ENCODE measurements at regions not wholly inside any gene's neighbourhood (a gene's known extent, or its start where the extent isn't known, plus 50 kb on each side); places are given as distances from the start of the nearest gene placed in this dataset.

- Histone ChIP-seq H3F3A (ENCODE audit: insufficient read depth, low read depth) (no peaks in the 10 kb centered on the region), H3K27ac (no peak overlapping the region), H3K4me1 (replicated peaks; ENCODE audit: insufficient read depth) (peaks cover 18% of the 10 kb centered on the region), H3K27me3 (ENCODE audit: insufficient read depth, low read depth) (no peaks in the 10 kb centered on the region), H3K36me3 (ENCODE audit: low read depth) (no peaks in the 10 kb centered on the region), H3K4me2 (no peak overlapping the region), H3K79me2 (ENCODE audit: low read depth) (no peaks in the 10 kb centered on the region), H2AFZ (no peak overlapping the region), H3K4me3 (no peak overlapping the region), H3K9me3 (ENCODE audit: insufficient read depth, low read depth) (no peaks in the 10 kb centered on the region), H4K20me1 (ENCODE audit: insufficient read depth) (no peaks in the 10 kb centered on the region), H3K9me2 (ENCODE audit: insufficient read depth) (no peaks in the 10 kb centered on the region)
- BruUV-seq (replicated peaks), result no TSS peak
- intact Hi-C loops (cut with micrococcal nuclease; ENCODE audit: unreplicated experiment), result no loop called here
- DNase-seq, result no peak
- no peak for TF ChIP-seq CTCF (conservative IDR thresholded peaks at IDR 0.05)
- TF ChIP-seq EZH2 (IDR thresholded peaks at IDR 0.05; ENCODE audit: low read depth), result no peak
- CTCF ChIA-PET, result no interaction called here
- POLR2A ChIA-PET (ENCODE audit: unreplicated experiment), result no interaction called here
Measured at GRCh38 chr1:55912438-55912837, 666.9 kb downstream of the PLPP3 start.

- BruUV-seq (replicated peaks), result no TSS peak
Measured at GRCh38 chr1:55904541-55904940, 674.8 kb downstream of the PLPP3 start.

GRCh38 chr1:55898181-55898580, 681.2 kb downstream of the PLPP3 start:
- Histone ChIP-seq H2AFZ (no peak overlapping the region), H3K4me3 (no peak overlapping the region), H3K4me1 (replicated peaks; ENCODE audit: insufficient read depth) (peaks cover 12% of the 10 kb centered on the region), H3K9me3 (ENCODE audit: insufficient read depth, low read depth) (peaks cover 7% of the 10 kb centered on the region; the same call in 1 of the 2 replicates), H3K9me2 (ENCODE audit: insufficient read depth) (no peaks in the 10 kb centered on the region), H3K27me3 (ENCODE audit: insufficient read depth, low read depth) (no peaks in the 10 kb centered on the region), H3K79me2 (ENCODE audit: low read depth) (no peaks in the 10 kb centered on the region), H3K27ac (no peak overlapping the region), H3K36me3 (ENCODE audit: low read depth) (no peaks in the 10 kb centered on the region), H3K4me2 (no peak overlapping the region), H4K20me1 (ENCODE audit: insufficient read depth) (no peaks in the 10 kb centered on the region), H3F3A (ENCODE audit: insufficient read depth, low read depth) (no peaks in the 10 kb centered on the region)
- no TSS peak for BruUV-seq (replicated peaks)
- CTCF ChIA-PET, result no interaction called here
- TF ChIP-seq EZH2 (IDR thresholded peaks at IDR 0.05; ENCODE audit: low read depth), result no peak
- POLR2A ChIA-PET (ENCODE audit: unreplicated experiment), result no interaction called here
- intact Hi-C loops (cut with micrococcal nuclease; ENCODE audit: unreplicated experiment), result loop anchor here (10.0 kb wide), 1 partner anchor 127 kb away; no protein-coding TSS in a partner anchor
- DNase-seq, result peak in 1 of 2 experiments; percentile 76

More at GRCh38 chr1:55904541-55904940, 674.8 kb downstream of the PLPP3 start:
- Histone ChIP-seq H3K36me3 (ENCODE audit: low read depth) (no peaks in the 10 kb centered on the region), H3K27ac (no peak overlapping the region), H3K79me2 (ENCODE audit: low read depth) (no peaks in the 10 kb centered on the region), H3K9me3 (ENCODE audit: insufficient read depth, low read depth) (no peaks in the 10 kb centered on the region), H3K4me1 (replicated peaks; ENCODE audit: insufficient read depth) (no peaks in the 10 kb centered on the region), H3K27me3 (ENCODE audit: insufficient read depth, low read depth) (no peaks in the 10 kb centered on the region), H2AFZ (no peak overlapping the region), H3F3A (ENCODE audit: insufficient read depth, low read depth) (no peaks in the 10 kb centered on the region), H4K20me1 (ENCODE audit: insufficient read depth) (no peaks in the 10 kb centered on the region), H3K9me2 (ENCODE audit: insufficient read depth) (no peaks in the 10 kb centered on the region), H3K4me3 (no peak overlapping the region), H3K4me2 (no peak overlapping the region)
- intact Hi-C loops (cut with micrococcal nuclease; ENCODE audit: unreplicated experiment), result no loop called here
- ChIA-PET POLR2A (ENCODE audit: unreplicated experiment) (no interaction called here), CTCF (no interaction called here)
- DNase-seq, result no peak
- TF ChIP-seq EZH2 (IDR thresholded peaks at IDR 0.05; ENCODE audit: low read depth), result no peak
- no peak for TF ChIP-seq CTCF (conservative IDR thresholded peaks at IDR 0.05)

GRCh38 chr1:55896210-55896609, 681.0 kb upstream of the USP24 start:
- ChIA-PET CTCF (no interaction called here), POLR2A (ENCODE audit: unreplicated experiment) (no interaction called here)
- Histone ChIP-seq H3K4me2 (no peak overlapping the region), H3K36me3 (ENCODE audit: low read depth) (no peaks in the 10 kb centered on the region), H3K27ac (no peak overlapping the region), H3K79me2 (ENCODE audit: low read depth) (no peaks in the 10 kb centered on the region), H2AFZ (no peak overlapping the region), H4K20me1 (ENCODE audit: insufficient read depth) (no peaks in the 10 kb centered on the region), H3K27me3 (ENCODE audit: insufficient read depth, low read depth) (no peaks in the 10 kb centered on the region), H3K4me1 (replicated peaks; ENCODE audit: insufficient read depth) (peaks cover 12% of the 10 kb centered on the region), H3F3A (ENCODE audit: insufficient read depth, low read depth) (no peaks in the 10 kb centered on the region), H3K4me3 (no peak overlapping the region), H3K9me2 (ENCODE audit: insufficient read depth) (no peaks in the 10 kb centered on the region), H3K9me3 (ENCODE audit: insufficient read depth, low read depth) (peaks cover 14% of the 10 kb centered on the region)
- intact Hi-C loops (cut with micrococcal nuclease; ENCODE audit: unreplicated experiment), result loop anchor here (10.0 kb wide), 1 partner anchor 129 kb away; no protein-coding TSS in a partner anchor
- BruUV-seq (replicated peaks), result no TSS peak
- TF ChIP-seq EZH2 (IDR thresholded peaks at IDR 0.05; ENCODE audit: low read depth), result no peak
- no peak for TF ChIP-seq CTCF (conservative IDR thresholded peaks at IDR 0.05)
- no peak for DNase-seq
